NCI-H2196 (cell line): ENCODE measurements at regions not wholly inside any gene's neighbourhood (a gene's known extent, or its start where the extent isn't known, plus 50 kb on each side); places are given as distances from the start of the nearest gene placed in this dataset.
A peak's percentile ranks its signal among the peaks of the same experiment; 100 is the strongest.
"Not testable (repeated sequence)": the region's sequence is repeated elsewhere in the genome, so short reads cannot be mapped to it uniquely, and the experiment has no call there.

ENCODE experiments used
- DNase-seq: peaks from one replicate; lab custom pipeline; 2025; ENCODE audit not compliant: unreplicated experiment; lab: John Stamatoyannopoulos, UW

GRCh38 chr15:22665059-22665702 lies 121.3 kb upstream of the NIPA1 start:
- not testable (repeated sequence) for DNase-seq

GRCh38 chr15:22665711-22666110 lies 120.7 kb upstream of the NIPA1 start:
- DNase-seq, result not testable (repeated sequence)

GRCh38 chr15:22684786-22685185 lies 101.7 kb upstream of the NIPA1 start:
- not testable (repeated sequence) for DNase-seq

GRCh38 chr15:22699881-22700280 lies 86.6 kb upstream of the NIPA1 start:
- DNase-seq, result not testable (repeated sequence)

GRCh38 chr15:22710831-22711341 lies 75.6 kb upstream of the NIPA1 start:
- not testable (repeated sequence) for DNase-seq

GRCh38 chr15:22713933-22714332 lies 72.5 kb upstream of the NIPA1 start:
- DNase-seq, result not testable (repeated sequence)

GRCh38 chr15:22714358-22715132 lies 71.9 kb upstream of the NIPA1 start:
- not testable (repeated sequence) for DNase-seq

GRCh38 chr15:22715133-22715845 lies 71.2 kb upstream of the NIPA1 start:
- DNase-seq, result peak; percentile 12

- peak; percentile 3 for DNase-seq
Observed at GRCh38 chr15:22719980-22720379, 66.5 kb upstream of the NIPA1 start.

GRCh38 chr15:22726104-22726503 lies 60.3 kb upstream of the NIPA1 start:
- DNase-seq, result not testable (repeated sequence)

- DNase-seq, result not testable (repeated sequence)
Observed at GRCh38 chr15:22735067-22735466, 51.4 kb upstream of the NIPA1 start.

GRCh38 chr15:22735781-22736180 lies 50.7 kb upstream of the NIPA1 start:
- no peak for DNase-seq

- not testable (repeated sequence) for DNase-seq
Observed at GRCh38 chr15:22736200-22736599, 50.2 kb upstream of the NIPA1 start.
